Sigmoid colon (tissue), 6 donors: ENCODE measurements at regions not wholly inside any gene's neighbourhood (a gene's known extent, or its start where the extent isn't known, plus 50 kb on each side); places are given as distances from the start of the nearest gene placed in this dataset.

Source experiments
- DNase-seq: peaks from one replicate; pipeline ENCODE4 v3.0.0-alpha.2; 2019
- H3K27ac ChIP-seq, 4 donors: fragments of 200-600 bp; sonication (generic); one replicate each; pipeline ENCODE4 v1.5.1; 2016 to 2019; ENCODE audit warnings: mild to moderate bottlenecking in 1 of 4
- H3K27me3 ChIP-seq, 3 donors: fragments of 200-600 bp; sonication (generic); one replicate each; pipeline ENCODE4 v1.5.1; 2019; ENCODE audit warnings: mild to moderate bottlenecking in 1 of 3
- H3K36me3 ChIP-seq, 4 donors: fragments of 200-600 bp; sonication (generic); one replicate each; pipeline ENCODE4 v1.5.1; 2016 to 2019
- H3K4me1 ChIP-seq, 4 donors: fragments of 200-600 bp; sonication (generic); one replicate each; pipeline ENCODE4 v1.5.1; 2017 to 2019
- H3K4me3 ChIP-seq, 4 donors: fragments of 200-600 bp; sonication (generic); one replicate each; pipeline ENCODE4 v1.5.1; 2017 to 2019; ENCODE audit warnings: mild to moderate bottlenecking in 2 of 4, moderate library complexity in 1 of 4
- H3K9me3 ChIP-seq, 4 donors: fragments of 200-600 bp in 3 of 4; sonication (generic) in 3 of 4; one replicate each; pipeline versions ENCODE4 v1.5.1 to v1.6.1; 2013 to 2019
- EP300 ChIP-seq, 4 donors: sonication (generic); formaldehyde crosslinking; IDR thresholded peaks; one replicate each; pipeline ENCODE4 v1.6.1; 2017; ENCODE audit warnings: antibody characterized with exemption in 4 of 4
- POLR2A ChIP-seq, 2 donors: fragments of 450-650 bp; IDR thresholded peaks; one replicate each; pipeline ENCODE4 v1.6.1; 2016; ENCODE audit warnings: antibody characterized with exemption in 2 of 2, mild to moderate bottlenecking in 2 of 2, moderate library complexity in 2 of 2
- POLR2AphosphoS5 ChIP-seq, 4 donors: sonication (generic); formaldehyde crosslinking; IDR thresholded peaks; one replicate each; pipeline ENCODE4 v1.6.1; 2017; ENCODE audit warnings: antibody characterized with exemption in 4 of 4
- WGBS, 2 donors: extraction: QIAGEN DNeasy Blood & Tissue Kit; methylation state at CpG; one replicate each; pipeline ENCODE4 v1.1.7; 2013; 5-methylcytosine and 5-hydroxymethylcytosine counted together
- intact Hi-C: fragments of 100-400 bp; cut with DNase I; formaldehyde crosslinking; loops from one replicate; pipeline ENCODE4 v1.15.1; 2023
- TF ChIP-seq, protein P1 (sequence below), 4 experiments: fragments of 450-650 bp in 3 of 4; fragments of 200-600 bp in 1 of 4; IDR thresholded peaks; one replicate each; pipeline ENCODE4 v1.5.1; 2016 to 2019; ENCODE audit warnings: antibody characterized with exemption in 4 of 4, mild to moderate bottlenecking in 3 of 4, moderate library complexity in 2 of 4
- donor health status: healthy with polysubstance abuse.
- donor health status: healthy.

DNA sequence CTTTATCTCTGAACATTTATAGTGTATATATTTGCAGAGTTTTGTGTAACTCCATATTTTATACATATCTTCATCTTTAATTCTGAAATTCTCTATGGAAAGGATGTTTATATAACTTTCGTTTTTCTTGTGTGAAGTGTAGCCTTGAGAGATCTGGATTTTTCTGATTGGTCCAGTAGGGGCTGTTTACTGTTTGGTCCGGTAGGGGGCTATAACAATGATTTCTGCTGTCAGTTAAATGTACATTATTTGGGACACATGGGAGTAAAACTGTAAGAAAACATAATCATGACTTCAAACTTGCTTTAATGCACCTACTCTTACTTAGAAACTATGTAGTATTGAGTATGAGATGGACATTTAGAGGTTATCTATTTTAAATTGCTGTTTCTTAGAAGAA lies 527.1 kb upstream of the ARRDC3 start:
- Histone ChIP-seq H3K4me3 (no peak overlapping the region), H3K27me3 (no peaks in the 10 kb centered on the region), H3K4me1 (no peaks in the 10 kb centered on the region), H3K9me3 (no peaks in the 10 kb centered on the region), H3K36me3 (no peaks in the 10 kb centered on the region), H3K27ac (no peak overlapping the region)
- DNase-seq: no peak
- TF ChIP-seq POLR2AphosphoS5 (IDR thresholded peaks at IDR 0.05) (no peak), EP300 (IDR thresholded peaks at IDR 0.05) (no peak)
- WGBS, 2 donors: 74 to 75% methylated on average over 2 of the region's 2 CpGs
- intact Hi-C loops: no loop called here

DNA sequence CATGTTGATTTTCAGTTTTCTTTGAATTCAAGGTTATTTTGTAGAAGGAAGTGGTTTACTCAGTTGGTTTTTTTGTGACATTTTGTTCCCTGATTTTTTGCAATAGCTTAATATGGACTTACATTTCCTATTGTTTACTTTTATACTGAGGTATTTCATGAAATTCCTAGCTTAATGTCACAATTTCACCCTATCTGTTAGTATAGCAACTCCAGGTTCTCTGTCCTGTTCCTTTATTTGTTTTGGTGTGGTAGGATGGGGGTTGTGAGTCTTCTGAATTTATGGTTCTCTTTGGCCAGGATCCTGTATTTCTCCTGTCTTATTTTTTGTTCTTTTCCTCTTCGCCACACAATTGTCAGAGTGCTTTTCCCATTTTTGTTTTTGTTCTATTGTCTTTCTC lies 523.4 kb upstream of the ARRDC3 start:
- no peak overlapping the region for H3K27ac ChIP-seq
- no peak for DNase-seq
- no peaks in the 10 kb centered on the region for H3K4me1 ChIP-seq
- no peaks in the 10 kb centered on the region for H3K27me3 ChIP-seq
- intact Hi-C loops: no loop called here
- no peaks in the 10 kb centered on the region for H3K36me3 ChIP-seq
- no peak overlapping the region for H3K4me3 ChIP-seq
- H3K9me3 ChIP-seq: no peaks in the 10 kb centered on the region
- WGBS, 2 donors: 26 to 70% methylated on average over 1 of the region's 1 CpG
- TF ChIP-seq POLR2A (IDR thresholded peaks at IDR 0.05) (no peak), POLR2AphosphoS5 (IDR thresholded peaks at IDR 0.05) (no peak)
- TF ChIP-seq, protein P1, sequence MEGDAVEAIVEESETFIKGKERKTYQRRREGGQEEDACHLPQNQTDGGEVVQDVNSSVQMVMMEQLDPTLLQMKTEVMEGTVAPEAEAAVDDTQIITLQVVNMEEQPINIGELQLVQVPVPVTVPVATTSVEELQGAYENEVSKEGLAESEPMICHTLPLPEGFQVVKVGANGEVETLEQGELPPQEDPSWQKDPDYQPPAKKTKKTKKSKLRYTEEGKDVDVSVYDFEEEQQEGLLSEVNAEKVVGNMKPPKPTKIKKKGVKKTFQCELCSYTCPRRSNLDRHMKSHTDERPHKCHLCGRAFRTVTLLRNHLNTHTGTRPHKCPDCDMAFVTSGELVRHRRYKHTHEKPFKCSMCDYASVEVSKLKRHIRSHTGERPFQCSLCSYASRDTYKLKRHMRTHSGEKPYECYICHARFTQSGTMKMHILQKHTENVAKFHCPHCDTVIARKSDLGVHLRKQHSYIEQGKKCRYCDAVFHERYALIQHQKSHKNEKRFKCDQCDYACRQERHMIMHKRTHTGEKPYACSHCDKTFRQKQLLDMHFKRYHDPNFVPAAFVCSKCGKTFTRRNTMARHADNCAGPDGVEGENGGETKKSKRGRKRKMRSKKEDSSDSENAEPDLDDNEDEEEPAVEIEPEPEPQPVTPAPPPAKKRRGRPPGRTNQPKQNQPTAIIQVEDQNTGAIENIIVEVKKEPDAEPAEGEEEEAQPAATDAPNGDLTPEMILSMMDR (IDR thresholded peaks at IDR 0.05): no peak

DNA sequence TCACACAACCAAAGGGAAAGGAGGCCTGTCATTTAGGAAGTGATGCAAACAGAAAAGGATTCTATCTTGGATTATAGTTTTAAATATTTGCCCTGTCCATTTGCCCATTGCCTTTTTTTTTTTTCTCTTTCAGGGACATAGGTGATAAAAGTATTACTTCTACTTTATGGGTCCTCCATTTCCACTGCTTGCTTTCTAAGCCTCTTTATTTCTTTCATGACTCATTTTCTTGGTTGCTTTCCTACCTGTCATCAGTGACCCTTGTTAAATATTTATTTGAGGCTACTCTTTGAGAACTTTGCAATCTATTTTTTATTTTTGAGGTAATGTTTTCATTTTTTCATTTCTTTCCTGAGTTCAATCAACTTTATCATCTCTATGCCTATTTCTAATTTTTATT lies 522.9 kb upstream of the ARRDC3 start:
- DNase-seq: no peak
- H3K27me3 ChIP-seq: no peaks in the 10 kb centered on the region
- H3K36me3 ChIP-seq: no peaks in the 10 kb centered on the region
- TF ChIP-seq, protein P1 (IDR thresholded peaks at IDR 0.05): no peak
- no peaks in the 10 kb centered on the region for H3K9me3 ChIP-seq
- H3K4me1 ChIP-seq: no peaks in the 10 kb centered on the region
- intact Hi-C loops: no loop called here
- H3K27ac ChIP-seq: no peak overlapping the region
- H3K4me3 ChIP-seq: no peak overlapping the region

DNA sequence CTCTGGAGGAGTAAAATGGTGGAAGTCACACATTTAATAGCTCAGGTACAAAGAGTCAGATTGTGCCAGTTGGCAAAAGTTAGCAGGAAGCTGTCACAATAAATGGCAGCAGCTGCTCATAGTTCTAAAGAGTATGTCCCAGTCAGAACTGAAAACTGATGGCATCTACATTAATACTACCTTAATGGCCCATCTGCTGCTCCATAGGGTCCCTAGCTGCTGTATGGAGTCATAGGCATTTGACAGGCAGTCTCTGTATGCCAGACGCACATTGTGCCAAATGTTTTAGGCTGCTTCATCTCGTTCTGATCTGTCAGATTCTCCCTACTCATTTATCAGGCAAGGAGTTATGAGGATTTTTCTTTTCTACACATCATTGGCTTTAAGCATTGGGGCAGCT lies 515.8 kb upstream of the ARRDC3 start:
- Histone ChIP-seq H3K4me3 (no peak overlapping the region), H3K27me3 (no peaks in the 10 kb centered on the region), H3K36me3 (no peaks in the 10 kb centered on the region), H3K9me3 (no peaks in the 10 kb centered on the region), H3K27ac (no peak overlapping the region), H3K4me1 (no peaks in the 10 kb centered on the region)
- intact Hi-C loops: no loop called here
- TF ChIP-seq POLR2A (IDR thresholded peaks at IDR 0.05) (no peak), EP300 (IDR thresholded peaks at IDR 0.05) (no peak), POLR2AphosphoS5 (IDR thresholded peaks at IDR 0.05) (no peak)
- TF ChIP-seq, protein P1 (IDR thresholded peaks at IDR 0.05): no peak
- no peak for DNase-seq
- WGBS, 2 donors: 67 to 78% methylated on average over 2 of the region's 2 CpGs

DNA sequence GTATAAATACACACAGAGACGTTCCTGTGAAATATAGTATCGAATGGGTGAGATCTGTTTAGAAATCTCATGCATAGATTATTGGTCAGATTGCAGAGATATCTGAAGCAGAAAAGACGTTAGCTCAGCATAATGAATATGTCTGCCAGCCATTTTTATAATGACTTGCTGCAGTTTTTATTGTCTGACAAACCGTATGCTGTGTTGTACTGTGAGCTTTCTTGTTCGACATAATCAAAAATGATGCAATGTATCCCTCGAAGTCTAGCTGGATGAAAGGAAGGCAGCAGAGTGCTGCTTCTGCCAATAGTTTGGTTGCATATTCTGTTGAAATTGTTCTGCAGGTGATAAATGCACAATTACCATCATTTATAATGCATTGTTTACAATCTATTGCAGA lies 514.9 kb upstream of the ARRDC3 start:
- no peaks in the 10 kb centered on the region for H3K4me1 ChIP-seq
- no peak overlapping the region for H3K27ac ChIP-seq
- no peaks in the 10 kb centered on the region for H3K9me3 ChIP-seq
- WGBS, 2 donors: 31 to 63% methylated on average over 6 of the region's 6 CpGs
- no peak for DNase-seq
- intact Hi-C loops: no loop called here
- no peak overlapping the region for H3K4me3 ChIP-seq
- TF ChIP-seq, protein P1 (IDR thresholded peaks at IDR 0.05): no peak
- TF ChIP-seq POLR2A (IDR thresholded peaks at IDR 0.05) (no peak), EP300 (IDR thresholded peaks at IDR 0.05) (no peak), POLR2AphosphoS5 (IDR thresholded peaks at IDR 0.05) (no peak)
- H3K36me3 ChIP-seq: no peaks in the 10 kb centered on the region
- H3K27me3 ChIP-seq: no peaks in the 10 kb centered on the region
